PC-9 (cell line): ENCODE measurements at regions not wholly inside any gene's neighbourhood (a gene's known extent, or its start where the extent isn't known, plus 50 kb on each side); places are given as distances from the start of the nearest gene placed in this dataset.

Experiments
- BruUV-seq: library from RNA; stranded (reverse); fragments of 400-500 nt; replicated peaks from 2 replicates; lab custom pipeline; 2021; lab: Mats Ljungman, UMichigan
- CTCF ChIA-PET: fragments of 300-600 bp; sonication (Branson Sonifier 250); formaldehyde crosslinking; loops from one replicate; lab custom pipeline; 2022; ENCODE audit warnings: antibody characterized with exemption; lab: Charles Lee
- POLR2A ChIA-PET: fragments of 300-600 bp; sonication (Branson Sonifier 250); formaldehyde crosslinking; loops from one replicate; lab custom pipeline; 2022; ENCODE audit warnings: antibody characterized with exemption; ENCODE audit not compliant: unreplicated experiment; lab: Charles Lee
- DNase-seq, 2 experiments: peaks; one replicate each; pipeline versions ENCODE4 v3.0.0 to v3.0.0-alpha.2; 2015 to 2022; ENCODE audit warnings: mixed read lengths in 1 of 2
- H2AFZ ChIP-seq: fragments of 200-600 bp; sonication (generic); 2 replicates; pipeline ENCODE4 v1.8.1; 2017; ENCODE audit warnings: antibody characterized with exemption
- H3F3A ChIP-seq: fragments of 200-600 bp; sonication (generic); 2 replicates; pipeline ENCODE4 v1.8.1; 2017; ENCODE audit warnings: antibody characterized with exemption, mild to moderate bottlenecking, low read depth; ENCODE audit not compliant: insufficient read depth
- H3K27ac ChIP-seq: fragments of 200-600 bp; sonication (generic); 2 replicates; pipeline ENCODE4 v1.6.1; 2016; ENCODE audit warnings: mixed run types
- H3K27me3 ChIP-seq: fragments of 200-600 bp; sonication (generic); 2 replicates; pipeline ENCODE4 v1.6.1; 2016; ENCODE audit warnings: low read depth, mixed run types; ENCODE audit not compliant: insufficient read depth
- H3K36me3 ChIP-seq: fragments of 200-600 bp; sonication (generic); 2 replicates; pipeline ENCODE4 v1.6.1; 2016; ENCODE audit warnings: low read depth, mixed run types
- H3K4me1 ChIP-seq: fragments of 200-600 bp; sonication (generic); replicated peaks from 2 replicates; pipeline ENCODE4 v1.6.1; 2016; ENCODE audit warnings: mixed run types; ENCODE audit not compliant: insufficient read depth
- H3K4me2 ChIP-seq: fragments of 200-600 bp; sonication (generic); 2 replicates; pipeline ENCODE4 v1.6.1; 2017; ENCODE audit warnings: mixed run types
- H3K4me3 ChIP-seq: fragments of 200-600 bp; sonication (generic); 2 replicates; pipeline ENCODE4 v1.6.1; 2016; ENCODE audit warnings: mixed run types
- H3K79me2 ChIP-seq: fragments of 200-600 bp; sonication (generic); 2 replicates; pipeline ENCODE4 v1.6.1; 2017; ENCODE audit warnings: low read depth, mixed run types
- H3K9me2 ChIP-seq: fragments of 200-600 bp; sonication (generic); 2 replicates; pipeline ENCODE4 v1.8.1; 2017; ENCODE audit warnings: mild to moderate bottlenecking; ENCODE audit not compliant: insufficient read depth
- H3K9me3 ChIP-seq: fragments of 200-600 bp; sonication (generic); 2 replicates; pipeline ENCODE4 v1.8.1; 2016; ENCODE audit warnings: low read depth; ENCODE audit not compliant: insufficient read depth
- H4K20me1 ChIP-seq: fragments of 200-600 bp; sonication (generic); 2 replicates; pipeline ENCODE4 v1.8.1; 2017; ENCODE audit not compliant: insufficient read depth
- EZH2 ChIP-seq: fragments of 200-600 bp; sonication (generic); IDR thresholded peaks from 2 replicates; pipeline ENCODE4 v1.8.0; 2017; ENCODE audit warnings: antibody characterized with exemption, low read depth
- intact Hi-C: fragments of 100-400 bp; cut with micrococcal nuclease; formaldehyde crosslinking; loops from one replicate; pipeline ENCODE4 v1.10.0; 2022; ENCODE audit not compliant: unreplicated experiment
- TF ChIP-seq, protein P1 (sequence below): fragments of 200-600 bp; sonication (generic); conservative IDR thresholded peaks from 2 replicates; pipeline ENCODE4 v1.6.1; 2017; ENCODE audit warnings: mixed run types, antibody characterized with exemption, mild to moderate bottlenecking, moderate library complexity

DNA sequence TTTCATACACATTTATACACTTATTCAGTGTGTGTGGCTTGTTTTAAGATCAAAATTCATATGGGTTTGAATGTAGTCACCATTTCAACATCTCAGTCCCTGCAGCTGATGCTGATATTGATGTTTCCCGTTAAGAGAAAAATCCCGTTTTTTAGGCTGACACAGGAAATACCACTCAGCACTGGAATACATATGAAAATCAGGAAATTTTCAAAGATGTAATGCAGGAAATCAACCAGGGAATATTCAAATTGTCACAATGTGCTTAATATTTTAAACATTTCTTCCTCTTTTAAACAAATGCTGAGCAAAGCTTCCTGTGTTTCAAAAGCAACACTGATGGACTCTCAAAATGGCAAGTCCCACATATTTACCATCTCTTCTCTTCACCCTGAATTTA lies 94.5 kb upstream of the MARCKS start:
- BruUV-seq, result no TSS peak
- CTCF ChIA-PET, result interaction anchor here (0.6 kb wide), 2 partner anchors 167 to 411 kb away, joined by 3 to 4 read pairs; no protein-coding TSS in a partner anchor
- H3K27me3 ChIP-seq, result no peaks in the 10 kb centered on the region
- H3F3A ChIP-seq, result peaks cover 32% of the 10 kb centered on the region
- peaks cover 43% of the 10 kb centered on the region for H3K4me1 ChIP-seq
- no peaks in the 10 kb centered on the region for H3K9me3 ChIP-seq
- no peaks in the 10 kb centered on the region for H3K9me2 ChIP-seq
- H3K4me3 ChIP-seq, result peak overlapping the region; percentile 10; the same call in 1 of the 2 replicates
- H3K79me2 ChIP-seq, result no peaks in the 10 kb centered on the region
- peak overlapping the region; percentile 97 for H3K27ac ChIP-seq
- peak overlapping the region; percentile 60 for H3K4me2 ChIP-seq
- POLR2A ChIA-PET, result no interaction called here
- no peak for DNase-seq
- peak overlapping the region; percentile 14; the same call in 1 of the 2 replicates for H2AFZ ChIP-seq
- no peaks in the 10 kb centered on the region for H4K20me1 ChIP-seq
- intact Hi-C loops, result loop anchor here (2.0 to 5.0 kb wide), 4 partner anchors 46 to 640 kb away; partner anchors contain the start of gene MARCKS
- TF ChIP-seq, protein P1, sequence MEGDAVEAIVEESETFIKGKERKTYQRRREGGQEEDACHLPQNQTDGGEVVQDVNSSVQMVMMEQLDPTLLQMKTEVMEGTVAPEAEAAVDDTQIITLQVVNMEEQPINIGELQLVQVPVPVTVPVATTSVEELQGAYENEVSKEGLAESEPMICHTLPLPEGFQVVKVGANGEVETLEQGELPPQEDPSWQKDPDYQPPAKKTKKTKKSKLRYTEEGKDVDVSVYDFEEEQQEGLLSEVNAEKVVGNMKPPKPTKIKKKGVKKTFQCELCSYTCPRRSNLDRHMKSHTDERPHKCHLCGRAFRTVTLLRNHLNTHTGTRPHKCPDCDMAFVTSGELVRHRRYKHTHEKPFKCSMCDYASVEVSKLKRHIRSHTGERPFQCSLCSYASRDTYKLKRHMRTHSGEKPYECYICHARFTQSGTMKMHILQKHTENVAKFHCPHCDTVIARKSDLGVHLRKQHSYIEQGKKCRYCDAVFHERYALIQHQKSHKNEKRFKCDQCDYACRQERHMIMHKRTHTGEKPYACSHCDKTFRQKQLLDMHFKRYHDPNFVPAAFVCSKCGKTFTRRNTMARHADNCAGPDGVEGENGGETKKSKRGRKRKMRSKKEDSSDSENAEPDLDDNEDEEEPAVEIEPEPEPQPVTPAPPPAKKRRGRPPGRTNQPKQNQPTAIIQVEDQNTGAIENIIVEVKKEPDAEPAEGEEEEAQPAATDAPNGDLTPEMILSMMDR, result no peak
- TF ChIP-seq EZH2, result no peak
- no peaks in the 10 kb centered on the region for H3K36me3 ChIP-seq

DNA sequence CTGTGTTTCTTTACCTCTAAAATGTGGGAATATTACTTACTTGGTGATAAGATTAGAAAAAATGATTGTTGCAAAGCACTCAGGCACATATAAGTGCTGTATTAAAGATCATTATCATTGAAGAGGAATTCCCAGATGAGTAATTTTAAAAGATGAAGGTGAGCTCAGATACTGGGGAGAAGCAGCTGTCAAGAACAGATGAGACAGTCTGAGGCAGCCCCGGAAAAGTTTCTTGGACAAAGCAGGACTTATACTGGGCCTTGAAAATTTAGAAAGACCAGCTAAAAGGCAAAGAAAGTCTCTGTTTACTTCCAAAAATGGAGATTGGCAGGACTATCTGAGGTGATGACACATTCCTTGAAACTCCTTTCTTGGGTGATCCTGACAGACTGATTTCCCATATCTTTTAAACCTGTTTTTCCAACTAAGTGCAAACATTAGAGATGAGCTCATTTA lies 93.8 kb upstream of the MARCKS start:
- peak overlapping the region; percentile 97 for H3K27ac ChIP-seq
- no peaks in the 10 kb centered on the region for H3K9me2 ChIP-seq
- H4K20me1 ChIP-seq, result no peaks in the 10 kb centered on the region
- peak in 1 of 2 experiments; percentile 91 for DNase-seq
- peak overlapping the region; percentile 60 for H3K4me2 ChIP-seq
- no peaks in the 10 kb centered on the region for H3K9me3 ChIP-seq
- no TSS peak for BruUV-seq
- no peaks in the 10 kb centered on the region for H3K27me3 ChIP-seq
- peak overlapping the region; percentile 18; the same call in 1 of the 2 replicates for H3K4me3 ChIP-seq
- H3F3A ChIP-seq, result peaks cover 32% of the 10 kb centered on the region
- POLR2A ChIA-PET, result interaction anchor here (0.6 kb wide), 1 partner anchor 77 kb away, joined by 4 read pairs; no protein-coding TSS in a partner anchor
- intact Hi-C loops, result loop anchor here (2.0 to 5.0 kb wide), 4 partner anchors 47 to 641 kb away; partner anchors contain the start of gene MARCKS
- CTCF ChIA-PET, result interaction anchor here (0.6 kb wide), 1 partner anchor 411 kb away, joined by 4 read pairs; no protein-coding TSS in a partner anchor
- H3K4me1 ChIP-seq, result peaks cover 43% of the 10 kb centered on the region
- H3K79me2 ChIP-seq, result no peaks in the 10 kb centered on the region
- no peaks in the 10 kb centered on the region for H3K36me3 ChIP-seq
- H2AFZ ChIP-seq, result peak overlapping the region; percentile 40
- TF ChIP-seq, protein P1, result 0 out of 2 replicates have a peak, but pooled peaks have one; percentile 8
- no peak for TF ChIP-seq EZH2

DNA sequence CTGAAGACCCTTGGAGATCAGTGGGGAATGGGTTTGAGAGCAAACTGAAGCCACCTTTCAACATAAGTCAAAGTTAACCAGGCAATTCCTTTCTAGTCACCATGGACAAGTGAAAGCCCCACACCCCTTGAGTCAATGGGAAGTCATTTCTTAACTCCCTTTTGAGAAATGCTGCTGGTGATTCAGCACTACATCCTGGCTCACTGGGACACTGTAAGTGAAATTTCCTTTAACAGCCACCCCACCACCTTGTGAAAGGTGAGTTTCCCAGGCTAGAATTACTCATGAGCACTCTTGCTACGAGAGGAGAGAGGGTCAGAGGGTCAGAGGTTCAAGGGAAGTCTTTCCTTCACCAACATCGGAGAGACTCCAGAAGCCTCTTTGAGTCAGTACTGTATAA lies 93.3 kb upstream of the MARCKS start:
- peak overlapping the region; percentile 97 for H3K27ac ChIP-seq
- H3K79me2 ChIP-seq, result no peaks in the 10 kb centered on the region
- H2AFZ ChIP-seq, result peak overlapping the region; percentile 40
- TF ChIP-seq, protein P1, result no peak
- no peak for TF ChIP-seq EZH2
- ChIA-PET CTCF (no interaction called here), POLR2A (interaction anchor here (0.6 kb wide), 1 partner anchor 77 kb away, joined by 4 read pairs; no protein-coding TSS in a partner anchor)
- no peaks in the 10 kb centered on the region for H3K36me3 ChIP-seq
- H3F3A ChIP-seq, result peaks cover 32% of the 10 kb centered on the region
- peak; percentile 43 to 99 for DNase-seq
- peak overlapping the region; percentile 18; the same call in 1 of the 2 replicates for H3K4me3 ChIP-seq
- peaks cover 38% of the 10 kb centered on the region for H3K4me1 ChIP-seq
- no peaks in the 10 kb centered on the region for H3K27me3 ChIP-seq
- H3K9me3 ChIP-seq, result no peaks in the 10 kb centered on the region
- no peaks in the 10 kb centered on the region for H4K20me1 ChIP-seq
- H3K9me2 ChIP-seq, result no peaks in the 10 kb centered on the region
- BruUV-seq, result no TSS peak
- peak overlapping the region; percentile 60 for H3K4me2 ChIP-seq
- intact Hi-C loops, result loop anchor here (2.0 to 5.0 kb wide), 4 partner anchors 47 to 642 kb away; partner anchors contain the start of gene MARCKS
